WTC11 (cell line): ENCODE measurements at regions not wholly inside any gene's neighbourhood (a gene's known extent, or its start where the extent isn't known, plus 50 kb on each side); places are given as distances from the start of the nearest gene placed in this dataset.

Experiments used
- ATAC-seq: fragments of 200-7000 bp; cut with Tn5 transposase; 2 replicates; pipeline ENCODE4 v1.10.0; 2021; ENCODE audit warnings: mild to moderate bottlenecking, moderate library complexity
- CTCF ChIA-PET: fragments of 300-600 bp; sonication (Branson Sonifier 250); formaldehyde crosslinking; loops from one replicate; lab custom pipeline; 2021; ENCODE audit warnings: antibody characterized with exemption; lab: Charles Lee
- POLR2A ChIA-PET: fragments of 350-600 bp; sonication (Branson Sonifier 250); formaldehyde crosslinking; loops from one replicate; lab custom pipeline; 2021; ENCODE audit warnings: antibody characterized with exemption; lab: Charles Lee
- DNase-seq: peaks from one replicate; pipeline ENCODE4 v3.0.0; 2021; ENCODE audit warnings: low spot score
- H3K27ac Mint-ChIP-seq: 2 replicates; pipeline ENCODE4 v1.8.0; 2021; ENCODE audit warnings: mixed read lengths
- H3K27me3 Mint-ChIP-seq: 2 replicates; pipeline ENCODE4 v1.8.0; 2021; ENCODE audit warnings: low read depth, mild to moderate bottlenecking, moderate library complexity, mixed read lengths
- H3K36me3 Mint-ChIP-seq: 2 replicates; pipeline ENCODE4 v1.8.0; 2021; ENCODE audit warnings: mixed read lengths
- H3K4me1 Mint-ChIP-seq: 2 replicates; pipeline ENCODE4 v1.8.0; 2022; ENCODE audit warnings: mixed read lengths
- H3K4me3 Mint-ChIP-seq: 2 replicates; pipeline ENCODE4 v1.8.0; 2021; ENCODE audit warnings: mild to moderate bottlenecking, moderate library complexity, mixed read lengths
- H3K9me3 Mint-ChIP-seq: 2 replicates; pipeline ENCODE4 v1.8.0; 2021; ENCODE audit warnings: mixed read lengths
- EMX1 ChIP-seq: fragments of 250-450 bp; sonication (Bioruptor Pico); IDR thresholded peaks from 2 replicates; pipeline ENCODE4 v1.8.0; 2021; ENCODE audit warnings: mild to moderate bottlenecking
- ETV6 ChIP-seq: sonication (generic); formaldehyde crosslinking; IDR thresholded peaks from 2 replicates; pipeline ENCODE4 v1.8.1; 2022; ENCODE audit warnings: mild to moderate bottlenecking, missing genetic modification reagents
- FOXP1 ChIP-seq: sonication (generic); formaldehyde crosslinking; IDR thresholded peaks from 2 replicates; pipeline ENCODE4 v1.8.0; 2022; ENCODE audit warnings: missing genetic modification reagents, mild to moderate bottlenecking, moderate library complexity, borderline replicate concordance
- IRF2 ChIP-seq: sonication (generic); formaldehyde crosslinking; IDR thresholded peaks from 2 replicates; pipeline ENCODE4 v1.8.0; 2022; ENCODE audit warnings: low read depth, missing genetic modification reagents, borderline replicate concordance
- JAZF1 ChIP-seq: fragments of 250-450 bp; sonication (Bioruptor Pico); IDR thresholded peaks from 2 replicates; pipeline ENCODE4 v1.9.0; 2021; ENCODE audit warnings: moderate library complexity, mild to moderate bottlenecking, inconsistent platforms
- MYBL2 ChIP-seq: sonication (generic); formaldehyde crosslinking; IDR thresholded peaks from 2 replicates; pipeline ENCODE4 v1.8.1; 2023; ENCODE audit warnings: mild to moderate bottlenecking, moderate library complexity, missing genetic modification reagents
- NFE2L1 ChIP-seq: sonication (generic); formaldehyde crosslinking; IDR thresholded peaks from 2 replicates; pipeline ENCODE4 v1.8.1; 2023; ENCODE audit warnings: missing genetic modification reagents
- OVOL2 ChIP-seq: fragments of 250-450 bp; sonication (Bioruptor Pico); IDR thresholded peaks from 2 replicates; pipeline ENCODE4 v1.9.0; 2021; ENCODE audit warnings: mild to moderate bottlenecking, borderline replicate concordance
- PRRX2 ChIP-seq: fragments of 250-450 bp; sonication (Bioruptor Pico); IDR thresholded peaks from 2 replicates; pipeline ENCODE4 v1.8.0; 2021; ENCODE audit warnings: mild to moderate bottlenecking
- RELA ChIP-seq: sonication (generic); formaldehyde crosslinking; IDR thresholded peaks from 2 replicates; pipeline ENCODE4 v1.8.1; 2022; ENCODE audit warnings: missing genetic modification reagents, mild to moderate bottlenecking, borderline replicate concordance
- SP1 ChIP-seq: sonication (generic); formaldehyde crosslinking; conservative IDR thresholded peaks from 2 replicates; pipeline ENCODE4 v1.8.1; 2022; ENCODE audit warnings: missing genetic modification reagents
- TEAD1 ChIP-seq: sonication (generic); formaldehyde crosslinking; IDR thresholded peaks from 2 replicates; pipeline ENCODE4 v1.8.0; 2022; ENCODE audit warnings: mild to moderate bottlenecking, missing genetic modification reagents
- ZNF232 ChIP-seq: sonication (generic); formaldehyde crosslinking; IDR thresholded peaks from 2 replicates; pipeline ENCODE4 v1.8.0; 2022; ENCODE audit warnings: mild to moderate bottlenecking, missing genetic modification reagents
- TF ChIP-seq, protein P1 (sequence below): sonication (generic); formaldehyde crosslinking; IDR thresholded peaks from 2 replicates; pipeline ENCODE4 v1.8.0; 2022; ENCODE audit warnings: mild to moderate bottlenecking, missing genetic modification reagents
- TF ChIP-seq, protein P2 (sequence below): sonication (generic); formaldehyde crosslinking; IDR thresholded peaks from 2 replicates; pipeline ENCODE4 v1.8.0; 2022; ENCODE audit warnings: mild to moderate bottlenecking, missing genetic modification reagents
- TF ChIP-seq, protein P3 (sequence below): sonication (generic); formaldehyde crosslinking; IDR thresholded peaks from 2 replicates; pipeline ENCODE4 v1.8.1; 2023; ENCODE audit warnings: mild to moderate bottlenecking, moderate library complexity, missing genetic modification reagents
- TF ChIP-seq, protein P4 (sequence below): sonication (generic); formaldehyde crosslinking; IDR thresholded peaks from 2 replicates; pipeline ENCODE4 v1.8.1; 2023; ENCODE audit warnings: mild to moderate bottlenecking, missing genetic modification reagents, moderate library complexity
- TF ChIP-seq, protein P5 (sequence below): sonication (generic); formaldehyde crosslinking; IDR thresholded peaks from 2 replicates; pipeline ENCODE4 v1.8.0; 2022; ENCODE audit warnings: mild to moderate bottlenecking, missing genetic modification reagents
- TF ChIP-seq, protein P6 (sequence below): sonication (generic); formaldehyde crosslinking; IDR thresholded peaks from 2 replicates; pipeline ENCODE4 v1.8.1; 2023; ENCODE audit warnings: mild to moderate bottlenecking, missing genetic modification reagents, borderline replicate concordance

DNA sequence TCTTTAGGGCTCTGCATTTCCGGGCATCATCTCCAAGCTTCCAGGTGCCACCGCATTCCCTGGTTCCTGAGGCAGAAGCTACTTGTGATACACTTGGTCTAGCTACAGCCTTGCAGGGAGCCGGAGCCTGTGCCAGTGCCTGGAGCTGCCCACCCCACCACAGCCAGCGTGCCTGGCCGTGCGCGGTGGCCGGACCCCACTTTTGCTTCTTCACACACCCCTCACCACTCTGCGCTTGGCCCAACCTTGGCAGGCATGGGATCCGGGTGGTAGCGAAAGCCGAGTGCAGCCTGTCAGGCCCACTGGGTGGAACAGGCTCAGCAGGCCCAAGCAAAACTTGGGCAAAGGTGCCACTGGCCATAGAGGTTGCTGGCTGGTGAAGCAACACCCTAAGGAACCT is 823.7 kb downstream of the GLUD2 start:
- H3K36me3 Mint-ChIP-seq: no peaks in the 10 kb centered on the region
- no peaks in the 10 kb centered on the region for H3K9me3 Mint-ChIP-seq
- ChIA-PET CTCF (no interaction called here), POLR2A (interaction anchor here (0.5 kb wide), 1 partner anchor 71 kb away, joined by 4 read pairs; no protein-coding TSS in a partner anchor)
- 0 out of 2 replicates have a peak, but pooled peaks cover 4% of the 10 kb centered on the region for H3K4me1 Mint-ChIP-seq
- TF ChIP-seq, protein P1, sequence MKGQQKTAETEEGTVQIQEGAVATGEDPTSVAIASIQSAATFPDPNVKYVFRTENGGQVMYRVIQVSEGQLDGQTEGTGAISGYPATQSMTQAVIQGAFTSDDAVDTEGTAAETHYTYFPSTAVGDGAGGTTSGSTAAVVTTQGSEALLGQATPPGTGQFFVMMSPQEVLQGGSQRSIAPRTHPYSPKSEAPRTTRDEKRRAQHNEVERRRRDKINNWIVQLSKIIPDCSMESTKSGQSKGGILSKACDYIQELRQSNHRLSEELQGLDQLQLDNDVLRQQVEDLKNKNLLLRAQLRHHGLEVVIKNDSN (CRISPR knock-in tag): no peak
- TF ChIP-seq JAZF1 (CRISPR knock-in tag) (no peak), SP1 (CRISPR knock-in tag) (no peak), PRRX2 (CRISPR knock-in tag) (no peak), RELA (CRISPR knock-in tag) (no peak), MYBL2 (no peak), IRF2 (CRISPR knock-in tag) (no peak), ZNF232 (CRISPR knock-in tag) (no peak), NFE2L1 (CRISPR knock-in tag) (no peak), FOXP1 (CRISPR knock-in tag) (no peak), OVOL2 (CRISPR knock-in tag) (no peak), TEAD1 (CRISPR knock-in tag) (no peak), EMX1 (no peak), ETV6 (CRISPR knock-in tag) (no peak)
- TF ChIP-seq, protein P2, sequence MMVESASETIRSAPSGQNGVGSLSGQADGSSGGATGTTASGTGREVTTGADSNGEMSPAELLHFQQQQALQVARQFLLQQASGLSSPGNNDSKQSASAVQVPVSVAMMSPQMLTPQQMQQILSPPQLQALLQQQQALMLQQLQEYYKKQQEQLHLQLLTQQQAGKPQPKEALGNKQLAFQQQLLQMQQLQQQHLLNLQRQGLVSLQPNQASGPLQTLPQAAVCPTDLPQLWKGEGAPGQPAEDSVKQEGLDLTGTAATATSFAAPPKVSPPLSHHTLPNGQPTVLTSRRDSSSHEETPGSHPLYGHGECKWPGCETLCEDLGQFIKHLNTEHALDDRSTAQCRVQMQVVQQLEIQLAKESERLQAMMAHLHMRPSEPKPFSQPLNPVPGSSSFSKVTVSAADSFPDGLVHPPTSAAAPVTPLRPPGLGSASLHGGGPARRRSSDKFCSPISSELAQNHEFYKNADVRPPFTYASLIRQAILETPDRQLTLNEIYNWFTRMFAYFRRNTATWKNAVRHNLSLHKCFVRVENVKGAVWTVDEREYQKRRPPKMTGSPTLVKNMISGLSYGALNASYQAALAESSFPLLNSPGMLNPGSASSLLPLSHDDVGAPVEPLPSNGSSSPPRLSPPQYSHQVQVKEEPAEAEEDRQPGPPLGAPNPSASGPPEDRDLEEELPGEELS: no peak
- TF ChIP-seq, protein P3, sequence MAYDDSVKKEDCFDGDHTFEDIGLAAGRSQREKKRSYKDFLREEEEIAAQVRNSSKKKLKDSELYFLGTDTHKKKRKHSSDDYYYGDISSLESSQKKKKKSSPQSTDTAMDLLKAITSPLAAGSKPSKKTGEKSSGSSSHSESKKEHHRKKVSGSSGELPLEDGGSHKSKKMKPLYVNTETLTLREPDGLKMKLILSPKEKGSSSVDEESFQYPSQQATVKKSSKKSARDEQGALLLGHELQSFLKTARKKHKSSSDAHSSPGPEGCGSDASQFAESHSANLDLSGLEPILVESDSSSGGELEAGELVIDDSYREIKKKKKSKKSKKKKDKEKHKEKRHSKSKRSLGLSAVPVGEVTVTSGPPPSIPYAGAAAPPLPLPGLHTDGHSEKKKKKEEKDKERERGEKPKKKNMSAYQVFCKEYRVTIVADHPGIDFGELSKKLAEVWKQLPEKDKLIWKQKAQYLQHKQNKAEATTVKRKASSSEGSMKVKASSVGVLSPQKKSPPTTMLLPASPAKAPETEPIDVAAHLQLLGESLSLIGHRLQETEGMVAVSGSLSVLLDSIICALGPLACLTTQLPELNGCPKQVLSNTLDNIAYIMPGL (CRISPR knock-in tag): no peak
- TF ChIP-seq, protein P4, sequence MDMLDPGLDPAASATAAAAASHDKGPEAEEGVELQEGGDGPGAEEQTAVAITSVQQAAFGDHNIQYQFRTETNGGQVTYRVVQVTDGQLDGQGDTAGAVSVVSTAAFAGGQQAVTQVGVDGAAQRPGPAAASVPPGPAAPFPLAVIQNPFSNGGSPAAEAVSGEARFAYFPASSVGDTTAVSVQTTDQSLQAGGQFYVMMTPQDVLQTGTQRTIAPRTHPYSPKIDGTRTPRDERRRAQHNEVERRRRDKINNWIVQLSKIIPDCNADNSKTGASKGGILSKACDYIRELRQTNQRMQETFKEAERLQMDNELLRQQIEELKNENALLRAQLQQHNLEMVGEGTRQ: no peak
- TF ChIP-seq, protein P5, sequence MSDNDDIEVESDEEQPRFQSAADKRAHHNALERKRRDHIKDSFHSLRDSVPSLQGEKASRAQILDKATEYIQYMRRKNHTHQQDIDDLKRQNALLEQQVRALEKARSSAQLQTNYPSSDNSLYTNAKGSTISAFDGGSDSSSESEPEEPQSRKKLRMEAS (CRISPR knock-in tag): no peak
- TF ChIP-seq, protein P6, sequence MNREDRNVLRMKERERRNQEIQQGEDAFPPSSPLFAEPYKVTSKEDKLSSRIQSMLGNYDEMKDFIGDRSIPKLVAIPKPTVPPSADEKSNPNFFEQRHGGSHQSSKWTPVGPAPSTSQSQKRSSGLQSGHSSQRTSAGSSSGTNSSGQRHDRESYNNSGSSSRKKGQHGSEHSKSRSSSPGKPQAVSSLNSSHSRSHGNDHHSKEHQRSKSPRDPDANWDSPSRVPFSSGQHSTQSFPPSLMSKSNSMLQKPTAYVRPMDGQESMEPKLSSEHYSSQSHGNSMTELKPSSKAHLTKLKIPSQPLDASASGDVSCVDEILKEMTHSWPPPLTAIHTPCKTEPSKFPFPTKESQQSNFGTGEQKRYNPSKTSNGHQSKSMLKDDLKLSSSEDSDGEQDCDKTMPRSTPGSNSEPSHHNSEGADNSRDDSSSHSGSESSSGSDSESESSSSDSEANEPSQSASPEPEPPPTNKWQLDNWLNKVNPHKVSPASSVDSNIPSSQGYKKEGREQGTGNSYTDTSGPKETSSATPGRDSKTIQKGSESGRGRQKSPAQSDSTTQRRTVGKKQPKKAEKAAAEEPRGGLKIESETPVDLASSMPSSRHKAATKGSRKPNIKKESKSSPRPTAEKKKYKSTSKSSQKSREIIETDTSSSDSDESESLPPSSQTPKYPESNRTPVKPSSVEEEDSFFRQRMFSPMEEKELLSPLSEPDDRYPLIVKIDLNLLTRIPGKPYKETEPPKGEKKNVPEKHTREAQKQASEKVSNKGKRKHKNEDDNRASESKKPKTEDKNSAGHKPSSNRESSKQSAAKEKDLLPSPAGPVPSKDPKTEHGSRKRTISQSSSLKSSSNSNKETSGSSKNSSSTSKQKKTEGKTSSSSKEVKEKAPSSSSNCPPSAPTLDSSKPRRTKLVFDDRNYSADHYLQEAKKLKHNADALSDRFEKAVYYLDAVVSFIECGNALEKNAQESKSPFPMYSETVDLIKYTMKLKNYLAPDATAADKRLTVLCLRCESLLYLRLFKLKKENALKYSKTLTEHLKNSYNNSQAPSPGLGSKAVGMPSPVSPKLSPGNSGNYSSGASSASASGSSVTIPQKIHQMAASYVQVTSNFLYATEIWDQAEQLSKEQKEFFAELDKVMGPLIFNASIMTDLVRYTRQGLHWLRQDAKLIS (CRISPR knock-in tag): no peak
- no peak overlapping the region for H3K27ac Mint-ChIP-seq
- no peaks in the 10 kb centered on the region; the same call in 1 of the 2 replicates for H3K27me3 Mint-ChIP-seq
- ATAC-seq (no peak), DNase-seq (no peak)
- no peak overlapping the region for H3K4me3 Mint-ChIP-seq
